SK-N-SH (cell line): ENCODE measurements at regions not wholly inside any gene's neighbourhood (a gene's known extent, or its start where the extent isn't known, plus 50 kb on each side); places are given as distances from the start of the nearest gene placed in this dataset.

ENCODE experiments used
- CTCF ChIA-PET: fragments of 300-600, 350-600 bp; formaldehyde crosslinking; extraction: SDS; loops from one replicate; lab custom pipeline; 2021; lab: Yijun Ruan, JAX
- POLR2A ChIA-PET: fragments of 350-600 bp; sonication (Branson Sonifier 250); formaldehyde crosslinking; extraction: SDS; loops from one replicate; lab custom pipeline; 2020; ENCODE audit warnings: antibody characterized with exemption, inconsistent platforms; lab: Yijun Ruan, JAX
- DNase-seq: peaks from one replicate; pipeline ENCODE4 v3.0.0; 2012
- H2AFZ ChIP-seq: fragments of 200-600 bp; sonication (generic); 2 replicates; pipeline ENCODE4 v1.8.1; 2016; ENCODE audit warnings: antibody characterized with exemption, mild to moderate bottlenecking, low read depth
- H3F3A ChIP-seq: fragments of 200-600 bp; sonication (generic); replicated peaks from 2 replicates; pipeline ENCODE3; 2016; ENCODE audit warnings: antibody characterized with exemption, mild to moderate bottlenecking; ENCODE audit not compliant: insufficient read depth
- H3K27ac ChIP-seq, 2 experiments: fragments of 200-500 bp in 1 of 2; fragments of 200-600 bp in 1 of 2; sonication (Bioruptor generic) in 1 of 2; sonication (generic), shearing (Covaris generic) in 1 of 2; 2 replicates each; pipeline versions ENCODE4 v1.5.1 to v1.6.1; 2014 to 2016; ENCODE audit warnings: low read depth in 2 of 2, inconsistent platforms in 1 of 2, low read length in 1 of 2, mild to moderate bottlenecking in 1 of 2, mixed read lengths in 1 of 2
- H3K27me3 ChIP-seq: fragments of 200-600 bp; sonication (generic), shearing (Covaris generic); 2 replicates; pipeline ENCODE4 v1.6.1; 2016; ENCODE audit warnings: mixed run types; ENCODE audit not compliant: insufficient read depth
- H3K36me3 ChIP-seq, 2 experiments: fragments of 200-500 bp in 1 of 2; fragments of 200-600 bp in 1 of 2; sonication (Bioruptor generic) in 1 of 2; sonication (generic) in 1 of 2; replicated peaks in 1 of 2; 2 replicates each; pipeline versions ENCODE3 to v1.5.1; 2014 to 2016; ENCODE audit warnings: low read length in 1 of 2, mild to moderate bottlenecking in 1 of 2; ENCODE audit not compliant: insufficient read depth in 2 of 2, control insufficient read depth in 1 of 2
- H3K4me1 ChIP-seq, 2 experiments: fragments of 200-500 bp in 1 of 2; fragments of 200-600 bp in 1 of 2; sonication (Bioruptor generic) in 1 of 2; sonication (generic), shearing (Covaris generic) in 1 of 2; 2 replicates each; pipeline versions ENCODE4 v1.5.1 to v1.6.1; 2014 to 2016; ENCODE audit warnings: low read depth in 1 of 2, low read length in 1 of 2, mixed run types in 1 of 2; ENCODE audit not compliant: insufficient read depth in 2 of 2, control insufficient read depth in 1 of 2
- H3K4me2 ChIP-seq: fragments of 200-600 bp; sonication (generic), shearing (Covaris generic); 2 replicates; pipeline ENCODE4 v1.6.1; 2017; ENCODE audit warnings: mixed run types
- H3K4me3 ChIP-seq, 2 experiments: fragments of 200-500 bp in 1 of 2; fragments of 200-600 bp in 1 of 2; sonication (Bioruptor generic) in 1 of 2; sonication (generic), shearing (Covaris generic) in 1 of 2; 2 replicates each; pipeline versions ENCODE4 v1.5.1 to v1.8.1; 2014 to 2016; ENCODE audit warnings: low read depth in 2 of 2, inconsistent platforms in 1 of 2, low read length in 1 of 2, mild to moderate bottlenecking in 1 of 2, mixed read lengths in 1 of 2, moderate library complexity in 1 of 2
- H3K79me2 ChIP-seq: fragments of 200-600 bp; sonication (generic); 2 replicates; pipeline ENCODE4 v1.8.1; 2017; ENCODE audit warnings: mild to moderate bottlenecking; ENCODE audit not compliant: insufficient read depth
- H3K9ac ChIP-seq: fragments of 200-600 bp; sonication (generic); 2 replicates; pipeline ENCODE4 v1.6.1; 2017; ENCODE audit warnings: mixed run types
- H3K9me2 ChIP-seq: fragments of 200-600 bp; sonication (generic); 2 replicates; pipeline ENCODE4 v1.6.1; 2017; ENCODE audit warnings: mixed run types
- H3K9me3 ChIP-seq: fragments of 200-600 bp; sonication (generic); 2 replicates; pipeline ENCODE4 v1.6.1; 2017; ENCODE audit warnings: mixed run types, mild to moderate bottlenecking, moderate library complexity
- H4K20me1 ChIP-seq: fragments of 200-600 bp; sonication (generic); 2 replicates; pipeline ENCODE4 v1.6.1; 2017; ENCODE audit warnings: mild to moderate bottlenecking, mixed run types; ENCODE audit not compliant: insufficient read depth
- CTCF ChIP-seq: fragments of 200-600 bp; sonication (generic); IDR thresholded peaks from 2 replicates; pipeline ENCODE4 v1.6.1; 2017; ENCODE audit warnings: antibody characterized with exemption, mild to moderate bottlenecking, moderate library complexity
- GATA2 ChIP-seq: sonication (generic); formaldehyde crosslinking; IDR thresholded peaks from 2 replicates; pipeline ENCODE4 v1.5.0; 2020; ENCODE audit warnings: mild to moderate bottlenecking, missing genetic modification reagents
- IRF3 ChIP-seq: fragments of 150-350 bp; IDR thresholded peaks from 2 replicates; pipeline ENCODE4 v1.6.1; 2016; ENCODE audit warnings: mild to moderate bottlenecking, low read depth, low read length
- MAX ChIP-seq: IDR thresholded peaks from 2 replicates; pipeline ENCODE4 v1.4.0; 2012; ENCODE audit warnings: low read depth
- MXI1 ChIP-seq: IDR thresholded peaks from 2 replicates; pipeline ENCODE4 v1.6.1; 2012; ENCODE audit warnings: mild to moderate bottlenecking, low read depth, low read length, improper control_type of control experiment
- NFIC ChIP-seq: IDR thresholded peaks from 2 replicates; pipeline ENCODE4 v1.4.0; 2012; ENCODE audit warnings: borderline replicate concordance
- RFX5 ChIP-seq: IDR thresholded peaks from 2 replicates; pipeline ENCODE4 v1.6.1; 2012; ENCODE audit warnings: mild to moderate bottlenecking, improper control_type of control experiment, low read length
- USF1 ChIP-seq: IDR thresholded peaks from 2 replicates; pipeline ENCODE4 v1.4.0; 2012; ENCODE audit warnings: low read depth, borderline replicate concordance
- WGBS: methylation state at CpG from one replicate; pipeline ENCODE4 v1.1.6; 2017; ENCODE audit warnings: low lambda C conversion rate; 5-methylcytosine and 5-hydroxymethylcytosine counted together

GRCh38 chr15:81069356-81069755, 64.7 kb upstream of the CFAP161 start:
- Histone ChIP-seq H4K20me1 (no peaks in the 10 kb centered on the region), H3K4me3 (no peak overlapping the region), H3K27me3 (no peaks in the 10 kb centered on the region), H3K79me2 (no peaks in the 10 kb centered on the region), H3F3A (no peaks in the 10 kb centered on the region), H3K4me2 (no peak overlapping the region), H3K27ac (no peak overlapping the region), H3K9me2 (no peaks in the 10 kb centered on the region), H3K9me3 (no peaks in the 10 kb centered on the region), H3K4me1 (no peaks in the 10 kb centered on the region), H2AFZ (no peak overlapping the region), H3K36me3 (no peaks in the 10 kb centered on the region), H3K9ac (no peak overlapping the region)
- DNase-seq = no peak
- ChIA-PET CTCF (no interaction called here), POLR2A (no interaction called here)
- 47% methylated on average over 5 of the region's 5 CpGs for WGBS
- TF ChIP-seq MXI1 = no peak
- no peak for TF ChIP-seq IRF3
- no peak for TF ChIP-seq CTCF
- TF ChIP-seq NFIC = no peak
- TF ChIP-seq RFX5 = no peak
- TF ChIP-seq GATA2 = no peak
- TF ChIP-seq USF1 = no peak

GRCh38 chr15:81069909-81070308, 64.2 kb upstream of the CFAP161 start:
- no peak overlapping the region for H2AFZ ChIP-seq
- H3K79me2 ChIP-seq = no peaks in the 10 kb centered on the region
- TF ChIP-seq MAX = no peak
- no peaks in the 10 kb centered on the region for H3K4me1 ChIP-seq
- H3K4me2 ChIP-seq = no peak overlapping the region
- H3K4me3 ChIP-seq = no peak overlapping the region
- DNase-seq = no peak
- H3K27me3 ChIP-seq = no peaks in the 10 kb centered on the region
- H3K36me3 ChIP-seq = no peaks in the 10 kb centered on the region
- WGBS = 77% methylated on average over 11 of the region's 11 CpGs
- H3K9ac ChIP-seq = no peak overlapping the region
- H3F3A ChIP-seq = no peaks in the 10 kb centered on the region
- no peaks in the 10 kb centered on the region for H3K9me2 ChIP-seq
- H3K27ac ChIP-seq = no peak overlapping the region
- no peaks in the 10 kb centered on the region for H3K9me3 ChIP-seq
- H4K20me1 ChIP-seq = no peaks in the 10 kb centered on the region
- CTCF ChIA-PET = interaction anchor here (1.0 kb wide), 1 partner anchor 8 kb away, joined by 3 read pairs; no protein-coding TSS in a partner anchor
- POLR2A ChIA-PET = no interaction called here
